ENCODE measurements at regions not wholly inside any gene's neighbourhood (a gene's known extent, or its start where the extent isn't known, plus 50 kb on each side); places are given as distances from the start of the nearest gene placed in this dataset.
A peak's percentile ranks its signal among the peaks of the same experiment; 100 is the strongest.

DNA sequence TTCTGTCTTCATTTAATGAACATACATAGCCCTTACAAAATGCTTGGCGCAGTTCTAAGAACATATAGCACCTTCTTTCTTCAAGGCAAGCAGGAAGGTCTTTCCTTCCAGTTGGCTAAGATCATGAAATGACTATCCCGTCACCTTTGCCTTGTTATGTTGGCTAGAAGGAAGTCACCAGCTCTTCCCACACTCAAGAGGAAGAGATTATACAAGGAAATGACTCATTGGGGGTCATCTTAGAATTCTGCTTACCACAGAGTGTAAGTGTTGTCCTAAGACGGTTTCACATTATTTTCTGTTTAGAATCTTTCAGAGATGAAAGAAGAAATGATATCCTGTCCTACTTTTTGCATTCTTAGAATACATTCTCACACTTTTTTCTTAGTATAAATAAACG is 808.0 kb upstream of the LUZP2 start:
- Histone ChIP-seq H3K4ac (ENCODE audit: low read depth in 1 of 2, low read length in 2 of 2) (no peak overlapping the region), H3K14ac (ENCODE audit: low read length in 2 of 2) (no peak overlapping the region), H3K79me1 (replicated peaks; ENCODE audit: low read length, poor library complexity, severe bottlenecking) (no peaks in the 10 kb centered on the region), H3K9ac (ENCODE audit: low read length) (no peak overlapping the region), H2BK15ac (ENCODE audit: low read depth, poor library complexity, severe bottlenecking) (no peak overlapping the region), H2BK120ac (ENCODE audit: low read depth, low read length) (no peak overlapping the region), H4K91ac (ENCODE audit: low read length) (no peak overlapping the region), H3K4me1 (ENCODE audit: control insufficient read depth, insufficient read depth, low read depth, low read length) (no peaks in the 10 kb centered on the region), H3K18ac (ENCODE audit: low read depth in 1 of 2, low read length in 2 of 2) (no peak overlapping the region), H3K36me3 (ENCODE audit: control insufficient read depth in 1 of 2, insufficient read depth in 2 of 2, low read depth in 1 of 2, low read length in 2 of 2) (no peaks in the 10 kb centered on the region), H3K4me3 (ENCODE audit: insufficient read depth in 1 of 2, low read depth in 1 of 2, low read length in 2 of 2) (no peak overlapping the region), H2BK12ac (ENCODE audit: low read length in 2 of 2) (no peak overlapping the region), H4K8ac (ENCODE audit: low read length) (no peak overlapping the region), H3K9me3 (ENCODE audit: control insufficient read depth, low read length) (no peaks in the 10 kb centered on the region), H3K27ac (ENCODE audit: low read length, poor library complexity, severe bottlenecking) (peak overlapping the region; percentile 35), H2BK5ac (ENCODE audit: low read depth, low read length, poor library complexity, severe bottlenecking) (no peak overlapping the region), H3K23ac (ENCODE audit: low read length in 2 of 2) (no peak overlapping the region), H3K27me3 (ENCODE audit: control insufficient read depth in 1 of 2, insufficient read depth in 1 of 2, low read length in 2 of 2) (no peaks in the 10 kb centered on the region), H2AK5ac (ENCODE audit: low read length, severe bottlenecking) (no peak overlapping the region), H3K4me2 (ENCODE audit: low read length, poor library complexity, severe bottlenecking) (no peak overlapping the region), H2AFZ (ENCODE audit: low read depth, low read length) (no peak overlapping the region)
- WGBS, result 24% methylated on average over 3 of the region's 4 CpGs
- DNase-seq, result peak; percentile 89

DNA sequence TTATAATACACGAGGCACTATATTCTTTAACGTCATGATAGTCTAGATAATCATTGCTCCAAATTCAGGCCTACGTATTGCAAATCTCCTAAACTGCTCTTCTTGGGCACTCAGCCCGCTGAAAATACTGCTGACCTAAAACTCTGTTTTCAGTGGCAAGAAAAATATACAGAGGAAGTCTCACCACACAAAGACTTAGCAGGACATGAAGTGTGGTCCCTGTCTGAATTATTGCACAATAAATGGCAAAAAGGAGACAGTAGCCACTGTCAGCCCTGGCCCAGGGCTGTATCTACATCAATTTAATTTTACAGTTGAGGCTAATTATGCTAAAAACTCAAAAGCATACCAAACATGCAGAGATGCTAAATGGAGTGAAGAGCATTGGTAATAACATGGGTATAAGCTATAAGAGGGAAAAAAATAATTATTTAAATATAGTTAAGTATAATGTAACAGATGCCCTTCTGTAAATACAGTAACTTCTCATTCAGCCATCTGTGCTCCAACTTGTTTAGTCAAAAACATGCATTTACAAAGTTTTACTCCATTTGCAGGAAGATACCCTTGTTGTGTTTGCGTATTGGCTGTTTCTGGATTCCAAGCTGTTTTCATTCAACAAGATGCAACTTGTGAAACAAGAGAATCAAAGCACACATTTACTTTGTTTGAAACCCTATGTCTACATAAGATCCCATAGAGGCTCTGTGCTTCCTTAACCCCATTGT is 800.0 kb upstream of the LUZP2 start:
- no peaks in the 10 kb centered on the region for H3K9me3 ChIP-seq (ENCODE audit: control insufficient read depth, low read length)
- no peak overlapping the region for H2AK5ac ChIP-seq (ENCODE audit: low read length, severe bottlenecking)
- no peak overlapping the region for H3K9ac ChIP-seq (ENCODE audit: low read length)
- H3K4me1 ChIP-seq (ENCODE audit: control insufficient read depth, insufficient read depth, low read depth, low read length), result no peaks in the 10 kb centered on the region
- H3K36me3 ChIP-seq (ENCODE audit: control insufficient read depth in 1 of 2, insufficient read depth in 2 of 2, low read depth in 1 of 2, low read length in 2 of 2), result no peaks in the 10 kb centered on the region
- H3K4me2 ChIP-seq (ENCODE audit: low read length, poor library complexity, severe bottlenecking), result no peak overlapping the region
- no peak overlapping the region for H2BK12ac ChIP-seq (ENCODE audit: low read length in 2 of 2)
- no peak overlapping the region for H3K4me3 ChIP-seq (ENCODE audit: insufficient read depth in 1 of 2, low read depth in 1 of 2, low read length in 2 of 2)
- no peak overlapping the region for H2BK15ac ChIP-seq (ENCODE audit: low read depth, poor library complexity, severe bottlenecking)
- no peak overlapping the region for H2BK120ac ChIP-seq (ENCODE audit: low read depth, low read length)
- H2AFZ ChIP-seq (ENCODE audit: low read depth, low read length), result no peak overlapping the region
- no peak overlapping the region for H3K4ac ChIP-seq (ENCODE audit: low read depth in 1 of 2, low read length in 2 of 2)
- no peak overlapping the region for H4K91ac ChIP-seq (ENCODE audit: low read length)
- no peak overlapping the region for H3K27ac ChIP-seq (ENCODE audit: low read length, poor library complexity, severe bottlenecking)
- H3K27me3 ChIP-seq (ENCODE audit: control insufficient read depth in 1 of 2, insufficient read depth in 1 of 2, low read length in 2 of 2), result no peaks in the 10 kb centered on the region
- H4K8ac ChIP-seq (ENCODE audit: low read length), result no peak overlapping the region
- no peak for DNase-seq
- H2BK5ac ChIP-seq (ENCODE audit: low read depth, low read length, poor library complexity, severe bottlenecking), result no peak overlapping the region
- H3K23ac ChIP-seq (ENCODE audit: low read length in 2 of 2), result no peak overlapping the region
- H3K18ac ChIP-seq (ENCODE audit: low read depth in 1 of 2, low read length in 2 of 2), result no peak overlapping the region
- no peaks in the 10 kb centered on the region for H3K79me1 ChIP-seq (replicated peaks; ENCODE audit: low read length, poor library complexity, severe bottlenecking)
- WGBS, result 93% methylated on average over 5 of the region's 5 CpGs
- no peak overlapping the region for H3K14ac ChIP-seq (ENCODE audit: low read length in 2 of 2)

DNA sequence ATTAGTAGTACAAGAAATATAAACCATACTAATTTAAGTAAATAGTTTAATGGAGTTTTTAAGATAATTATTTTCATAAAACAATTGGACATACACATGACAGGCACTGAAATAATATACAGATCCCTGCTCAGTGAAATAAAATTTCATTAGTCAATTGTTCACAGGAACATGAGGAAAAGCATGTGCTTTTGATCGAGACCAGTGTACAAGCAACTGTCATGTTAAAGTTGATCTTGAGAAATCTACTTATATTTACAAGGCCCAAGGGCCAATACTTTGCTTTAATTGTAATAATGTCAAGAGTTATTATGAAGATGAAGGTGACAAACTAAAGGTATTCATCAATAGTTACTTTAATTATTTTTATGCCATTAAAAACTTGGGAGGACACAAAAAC is 792.7 kb upstream of the LUZP2 start:
- Histone ChIP-seq H4K91ac (ENCODE audit: low read length) (no peak overlapping the region), H2BK120ac (ENCODE audit: low read depth, low read length) (no peak overlapping the region), H3K36me3 (ENCODE audit: control insufficient read depth in 1 of 2, insufficient read depth in 2 of 2, low read depth in 1 of 2, low read length in 2 of 2) (no peaks in the 10 kb centered on the region), H2BK15ac (ENCODE audit: low read depth, poor library complexity, severe bottlenecking) (no peak overlapping the region), H3K27me3 (ENCODE audit: control insufficient read depth in 1 of 2, insufficient read depth in 1 of 2, low read length in 2 of 2) (no peaks in the 10 kb centered on the region), H3K4me3 (ENCODE audit: insufficient read depth in 1 of 2, low read depth in 1 of 2, low read length in 2 of 2) (no peak overlapping the region), H3K9me3 (ENCODE audit: control insufficient read depth, low read length) (peaks cover 4% of the 10 kb centered on the region), H3K23ac (ENCODE audit: low read length in 2 of 2) (no peak overlapping the region), H3K4me1 (ENCODE audit: control insufficient read depth, insufficient read depth, low read depth, low read length) (no peaks in the 10 kb centered on the region), H3K4me2 (ENCODE audit: low read length, poor library complexity, severe bottlenecking) (no peak overlapping the region), H2AK5ac (ENCODE audit: low read length, severe bottlenecking) (no peak overlapping the region), H4K8ac (ENCODE audit: low read length) (no peak overlapping the region), H3K18ac (ENCODE audit: low read depth in 1 of 2, low read length in 2 of 2) (no peak overlapping the region), H2AFZ (ENCODE audit: low read depth, low read length) (no peak overlapping the region), H2BK12ac (ENCODE audit: low read length in 2 of 2) (no peak overlapping the region), H3K79me1 (replicated peaks; ENCODE audit: low read length, poor library complexity, severe bottlenecking) (no peaks in the 10 kb centered on the region), H3K27ac (ENCODE audit: low read length, poor library complexity, severe bottlenecking) (no peak overlapping the region), H3K4ac (ENCODE audit: low read depth in 1 of 2, low read length in 2 of 2) (no peak overlapping the region), H2BK5ac (ENCODE audit: low read depth, low read length, poor library complexity, severe bottlenecking) (no peak overlapping the region), H3K14ac (ENCODE audit: low read length in 2 of 2) (no peak overlapping the region), H3K9ac (ENCODE audit: low read length) (no peak overlapping the region)
- DNase-seq, result no peak
- 91% methylated on average over 1 of the region's 1 CpG for WGBS

DNA sequence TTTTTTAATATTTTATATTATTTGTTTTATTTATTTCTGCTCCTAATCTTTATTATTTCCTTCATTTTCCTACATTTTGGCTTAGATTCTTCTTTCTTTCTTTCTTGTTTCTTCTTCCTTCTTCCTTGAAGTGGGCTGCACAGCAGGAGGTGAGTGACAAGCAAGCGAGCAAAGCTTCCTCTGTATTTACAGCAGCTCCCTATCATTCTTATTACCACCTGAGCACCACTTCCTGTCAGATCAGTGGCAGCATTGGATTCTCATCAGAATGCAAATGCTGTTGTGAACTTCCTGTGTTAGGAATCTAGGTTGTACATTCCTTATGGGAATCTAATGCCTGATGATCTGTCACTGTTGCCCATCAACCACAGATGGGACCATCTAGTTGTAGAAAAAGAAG is 784.9 kb upstream of the LUZP2 start:
- no peak overlapping the region for H2BK120ac ChIP-seq (ENCODE audit: low read depth, low read length)
- H4K91ac ChIP-seq (ENCODE audit: low read length), result no peak overlapping the region
- H3K27ac ChIP-seq (ENCODE audit: low read length, poor library complexity, severe bottlenecking), result no peak overlapping the region
- H3K4me2 ChIP-seq (ENCODE audit: low read length, poor library complexity, severe bottlenecking), result no peak overlapping the region
- no peak overlapping the region for H2BK15ac ChIP-seq (ENCODE audit: low read depth, poor library complexity, severe bottlenecking)
- no peak overlapping the region for H3K23ac ChIP-seq (ENCODE audit: low read length in 2 of 2)
- H2BK5ac ChIP-seq (ENCODE audit: low read depth, low read length, poor library complexity, severe bottlenecking), result no peak overlapping the region
- H2AK5ac ChIP-seq (ENCODE audit: low read length, severe bottlenecking), result no peak overlapping the region
- no peaks in the 10 kb centered on the region for H3K4me1 ChIP-seq (ENCODE audit: control insufficient read depth, insufficient read depth, low read depth, low read length)
- no peak overlapping the region for H3K4me3 ChIP-seq (ENCODE audit: insufficient read depth in 1 of 2, low read depth in 1 of 2, low read length in 2 of 2)
- no peak overlapping the region for H3K9ac ChIP-seq (ENCODE audit: low read length)
- H3K18ac ChIP-seq (ENCODE audit: low read depth in 1 of 2, low read length in 2 of 2), result no peak overlapping the region
- WGBS, result 60% methylated on average over 1 of the region's 1 CpG
- H3K79me1 ChIP-seq (replicated peaks; ENCODE audit: low read length, poor library complexity, severe bottlenecking), result no peaks in the 10 kb centered on the region
- H2AFZ ChIP-seq (ENCODE audit: low read depth, low read length), result no peak overlapping the region
- H3K9me3 ChIP-seq (ENCODE audit: control insufficient read depth, low read length), result peaks cover 7% of the 10 kb centered on the region
- H3K27me3 ChIP-seq (ENCODE audit: control insufficient read depth in 1 of 2, insufficient read depth in 1 of 2, low read length in 2 of 2), result no peaks in the 10 kb centered on the region
- H3K36me3 ChIP-seq (ENCODE audit: control insufficient read depth in 1 of 2, insufficient read depth in 2 of 2, low read depth in 1 of 2, low read length in 2 of 2), result no peaks in the 10 kb centered on the region
- H4K8ac ChIP-seq (ENCODE audit: low read length), result no peak overlapping the region
- no peak overlapping the region for H3K14ac ChIP-seq (ENCODE audit: low read length in 2 of 2)
- H3K4ac ChIP-seq (ENCODE audit: low read depth in 1 of 2, low read length in 2 of 2), result no peak overlapping the region
- no peak for DNase-seq
- no peak overlapping the region for H2BK12ac ChIP-seq (ENCODE audit: low read length in 2 of 2)
